ENCODE measurements at regions not wholly inside any gene's neighbourhood (a gene's known extent, or its start where the extent isn't known, plus 50 kb on each side); places are given as distances from the start of the nearest gene placed in this dataset.
A peak's percentile ranks its signal among the peaks of the same experiment; 100 is the strongest.

DNA sequence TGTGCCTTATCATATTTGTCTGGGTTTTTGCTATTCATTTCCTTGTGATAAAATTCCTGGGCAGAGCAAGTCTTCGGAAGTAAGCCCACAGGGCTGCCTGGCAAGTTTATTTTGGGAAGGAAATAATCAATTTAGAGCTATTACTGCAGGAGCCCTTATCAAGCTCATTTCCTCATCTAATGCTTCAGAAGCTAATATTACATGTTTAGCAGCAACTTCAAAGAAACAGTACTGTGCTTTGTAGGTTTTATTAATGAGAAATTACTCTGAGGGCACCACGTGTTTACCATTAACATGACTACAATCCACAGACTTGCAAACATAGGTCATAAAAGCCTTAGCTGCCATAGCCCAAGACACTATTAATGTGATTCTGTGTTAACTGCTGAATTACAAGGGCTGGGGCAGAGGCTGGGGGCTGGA is 540.0 kb downstream of the SPRY1 start:
- peak; percentile 30 for DNase-seq (ENCODE audit: low spot score)

- DNase-seq (ENCODE audit: low spot score) = no peak
Observed at GRCh38 chr4:123937581-123937980, 541.0 kb downstream of the SPRY1 start.

- DNase-seq (ENCODE audit: low spot score) = peak; percentile 11
Observed at GRCh38 chr4:123939621-123940020, 543.0 kb downstream of the SPRY1 start.

GRCh38 chr4:123940604-123941003 is 544.0 kb downstream of the SPRY1 start:
- DNase-seq (ENCODE audit: low spot score) = no peak

DNA sequence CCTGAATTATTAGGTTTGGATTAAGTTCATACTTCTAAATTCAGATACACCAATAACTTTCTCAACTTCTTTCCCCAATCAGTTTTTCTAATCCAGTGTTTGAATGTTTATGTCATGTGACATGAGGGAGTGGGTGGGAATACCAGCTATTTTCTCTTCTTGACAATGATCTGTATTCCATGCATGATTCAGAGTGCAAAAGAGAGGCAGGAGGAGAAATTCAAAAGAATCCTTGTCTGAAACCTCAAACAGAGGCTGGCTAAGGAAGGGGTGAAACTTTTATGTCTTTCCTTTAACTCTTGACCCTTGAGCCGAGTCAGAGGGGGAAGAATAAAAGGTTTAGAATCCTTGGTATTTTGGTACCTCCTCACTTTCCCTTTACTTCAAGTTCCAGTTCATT is 544.7 kb downstream of the SPRY1 start:
- DNase-seq (ENCODE audit: low spot score) = no peak

GRCh38 chr4:123943976-123944375 is 547.4 kb downstream of the SPRY1 start:
- no peak for DNase-seq (ENCODE audit: low spot score)

DNA sequence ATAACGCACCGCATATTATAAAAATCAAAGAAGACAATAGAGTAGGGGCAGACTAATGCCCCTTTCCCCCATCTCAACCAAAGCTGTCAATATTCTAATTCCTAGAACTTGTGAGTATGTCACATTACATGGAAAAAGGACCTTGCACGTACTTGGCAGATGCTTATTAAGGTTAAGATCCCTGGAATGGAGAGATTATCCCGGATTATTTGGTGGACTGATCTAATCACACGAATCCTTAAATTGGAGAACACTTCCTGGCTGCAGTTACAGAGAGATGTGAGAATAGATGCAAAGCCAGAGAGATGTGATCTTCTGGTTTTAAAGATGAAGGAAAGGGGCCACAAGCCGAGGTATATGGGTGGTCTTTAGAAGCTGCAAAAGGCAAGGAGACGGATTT is 548.7 kb downstream of the SPRY1 start:
- DNase-seq (ENCODE audit: low spot score) = no peak

DNA sequence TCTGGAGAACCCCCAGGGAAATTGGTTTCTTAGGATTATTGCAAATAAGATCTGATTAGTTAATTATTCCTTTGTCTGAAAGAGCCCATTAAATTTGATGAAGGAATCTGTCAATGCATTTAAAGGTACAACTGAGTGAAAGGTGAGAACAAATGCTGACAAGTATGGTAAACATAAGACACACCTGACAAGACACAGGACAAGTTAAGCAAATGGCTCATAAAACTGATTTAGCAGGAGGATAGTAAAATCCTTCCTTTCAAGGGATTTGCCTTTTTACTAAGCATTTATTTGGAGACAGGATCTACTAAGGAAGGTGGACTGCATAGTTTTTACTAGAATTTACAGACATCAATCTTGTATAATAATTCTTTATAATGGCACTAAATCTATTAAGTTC is 553.9 kb downstream of the SPRY1 start:
- no peak for DNase-seq (ENCODE audit: low spot score)

DNA sequence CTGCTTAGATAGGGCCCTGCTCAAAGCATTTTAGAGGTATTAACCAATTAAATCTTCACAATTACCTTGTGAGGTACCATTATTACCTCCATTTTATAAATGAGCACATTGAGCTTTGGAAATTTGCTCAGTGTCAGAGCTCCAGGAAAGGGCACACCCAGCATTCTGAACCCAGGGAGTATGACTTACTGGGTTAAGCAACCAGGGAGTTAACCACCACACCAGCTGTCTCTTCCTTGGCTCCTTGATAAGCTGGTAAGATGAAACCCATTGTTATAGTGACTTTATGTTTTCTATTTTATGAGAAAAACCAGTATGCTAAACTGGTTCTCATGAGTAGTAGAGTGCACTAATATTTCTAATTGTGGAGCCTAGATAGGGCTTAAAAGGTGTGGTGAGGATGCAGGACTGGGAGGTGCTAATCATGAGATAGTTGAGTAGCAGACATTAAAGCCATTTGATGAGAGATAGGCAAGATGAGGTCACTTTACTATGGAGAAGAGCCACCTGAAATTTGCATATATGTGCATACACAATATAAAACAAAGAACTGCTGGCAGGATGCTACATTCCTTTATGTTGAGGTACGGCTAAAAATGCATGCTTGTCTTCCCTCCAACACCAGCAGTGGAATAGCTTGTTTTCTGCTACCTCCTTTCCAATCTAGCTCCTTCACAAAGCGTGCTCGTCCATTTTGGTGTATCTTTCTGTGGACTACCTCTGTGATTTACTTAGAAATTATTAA is 556.1 kb downstream of the SPRY1 start:
- DNase-seq (ENCODE audit: low spot score) = no peak

- DNase-seq (ENCODE audit: low spot score) = no peak
Observed at GRCh38 chr4:123953566-123953965, 557.0 kb downstream of the SPRY1 start.

- DNase-seq (ENCODE audit: low spot score) = no peak
Observed at GRCh38 chr4:123954220-123954619, 557.6 kb downstream of the SPRY1 start.

GRCh38 chr4:123955167-123955800 is 558.7 kb downstream of the SPRY1 start:
- no peak for DNase-seq (ENCODE audit: low spot score)

DNA sequence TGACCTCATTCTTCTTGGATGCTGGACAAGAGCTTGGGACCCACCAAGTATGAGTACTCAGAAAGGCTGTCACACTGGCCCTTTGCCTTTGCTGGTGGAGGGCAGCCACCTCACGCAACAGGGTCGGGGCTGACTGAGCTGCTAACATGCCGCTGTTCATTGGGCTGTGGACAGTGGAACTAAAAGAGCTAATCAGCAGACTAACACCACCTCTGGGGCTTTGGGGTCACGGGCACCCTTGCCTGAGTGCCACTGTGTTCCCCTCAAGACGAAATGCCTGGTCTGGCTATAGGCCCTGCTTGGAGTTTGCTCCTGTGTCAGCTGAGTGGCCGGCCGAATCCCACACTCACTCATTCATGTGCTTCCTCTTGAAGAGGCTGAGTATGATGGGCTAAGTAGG is 559.6 kb downstream of the SPRY1 start:
- no peak for DNase-seq (ENCODE audit: low spot score)

GRCh38 chr4:123966990-123967769 is 570.6 kb downstream of the SPRY1 start:
- DNase-seq (ENCODE audit: low spot score) = no peak

DNA sequence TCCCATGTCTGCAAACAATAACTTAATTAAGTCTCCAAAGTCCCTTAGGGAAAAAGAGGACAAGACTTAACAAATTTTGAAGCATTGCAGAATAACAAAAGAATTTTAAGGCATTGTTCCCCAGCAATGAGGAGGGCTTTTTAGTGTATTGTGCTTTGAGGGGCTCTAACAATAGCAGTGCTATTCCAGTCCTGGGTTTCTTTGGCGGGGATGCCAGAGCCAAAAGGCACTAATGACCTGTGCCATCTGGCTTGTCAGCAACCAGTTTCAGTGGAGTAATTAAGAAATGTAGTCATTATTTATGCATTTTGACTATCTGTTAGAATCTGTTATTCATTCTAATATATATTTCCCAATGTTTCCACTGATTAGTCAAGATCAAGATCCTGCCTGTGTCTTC is 575.4 kb downstream of the SPRY1 start:
- no peak for DNase-seq (ENCODE audit: low spot score)

- no peak for DNase-seq (ENCODE audit: low spot score)
Observed at GRCh38 chr4:123974386-123975149, 578.0 kb downstream of the SPRY1 start.

DNA sequence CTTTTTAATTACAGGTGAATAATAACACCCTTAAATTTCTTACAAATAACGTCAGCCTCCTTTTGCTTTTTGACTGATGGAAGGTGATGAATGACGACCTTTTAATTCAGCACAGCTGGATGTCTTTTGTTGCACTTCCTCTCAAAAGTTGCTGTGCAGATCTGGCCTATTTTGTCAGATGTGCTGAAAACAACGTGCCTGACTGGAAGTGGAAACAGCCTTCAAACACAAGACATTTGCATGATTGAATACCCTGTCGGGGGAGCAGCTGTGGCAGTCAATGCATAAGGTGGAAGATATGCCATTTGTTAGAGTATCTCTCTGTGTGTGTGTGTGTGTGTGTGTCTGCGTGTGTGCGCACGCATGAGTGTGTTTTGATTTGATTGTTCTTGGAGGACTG is 579.7 kb downstream of the SPRY1 start:
- peak; percentile 8 for DNase-seq (ENCODE audit: low spot score)

DNA sequence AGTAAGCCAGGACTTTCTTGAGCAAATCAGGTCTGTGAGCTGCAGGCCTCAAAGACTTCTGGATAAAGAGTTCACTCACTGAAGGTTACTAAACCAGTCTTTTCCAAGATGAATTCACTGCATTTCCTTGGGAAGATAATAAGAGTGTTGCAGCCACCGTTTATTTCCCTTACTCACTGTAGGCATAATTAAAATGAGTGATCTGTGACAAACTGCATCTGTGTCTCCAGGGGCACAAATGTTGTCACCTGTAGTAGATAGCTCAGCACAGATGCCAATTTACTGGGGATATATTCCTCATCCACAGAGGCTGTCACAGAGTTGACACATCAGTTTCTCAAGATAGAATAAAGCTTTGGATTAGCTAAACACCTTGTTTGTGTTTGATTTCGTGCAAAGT is 580.2 kb downstream of the SPRY1 start:
- no peak for DNase-seq (ENCODE audit: low spot score)

GRCh38 chr4:123977641-123978081 is 581.1 kb downstream of the SPRY1 start:
- DNase-seq (ENCODE audit: low spot score) = no peak

DNA sequence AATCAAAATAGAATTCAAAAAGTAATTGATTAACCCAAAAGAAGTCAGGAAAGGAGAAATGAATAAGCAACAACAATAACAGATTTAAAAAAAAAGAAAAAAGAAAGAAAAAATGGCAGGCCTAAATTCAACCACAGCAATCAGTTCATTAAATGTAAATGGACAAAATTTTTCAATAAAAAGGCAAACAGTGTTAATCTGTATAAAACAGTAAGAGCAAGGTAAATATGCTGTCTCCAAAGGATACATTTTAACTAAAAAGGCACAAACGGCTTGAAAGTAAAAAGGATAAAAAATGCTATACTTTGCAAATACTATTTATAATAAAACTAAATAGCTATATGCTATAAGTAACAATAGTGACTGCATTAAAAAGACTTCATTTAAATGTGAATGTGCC is 582.0 kb downstream of the SPRY1 start:
- no peak for DNase-seq (ENCODE audit: low spot score)

DNA sequence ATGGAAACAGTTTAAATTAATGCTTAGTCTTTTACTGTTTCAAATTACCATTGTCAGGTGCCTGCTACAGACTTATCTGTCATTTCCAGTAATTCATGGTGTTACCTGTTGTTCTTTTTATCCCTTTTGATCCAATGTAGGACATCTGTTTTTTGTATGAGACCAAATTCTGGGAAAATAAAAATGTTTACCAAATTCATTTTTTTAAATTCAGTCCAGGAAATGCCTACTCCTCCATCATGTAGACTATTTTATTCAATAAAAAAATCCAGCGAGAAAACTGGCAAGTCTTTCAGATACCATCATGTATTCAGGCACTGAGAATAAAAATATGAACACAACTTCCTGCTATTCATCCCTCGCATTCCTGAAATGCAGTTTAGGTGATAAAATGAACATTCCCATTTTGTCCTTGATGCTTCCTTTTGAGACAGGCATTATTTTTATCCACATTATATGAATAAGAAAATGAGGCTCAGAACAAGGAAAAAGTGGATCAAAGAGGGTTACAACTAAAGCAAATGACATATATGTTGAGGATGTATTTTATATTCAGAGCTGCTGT is 584.2 kb downstream of the SPRY1 start:
- no peak for DNase-seq (ENCODE audit: low spot score)

GRCh38 chr4:123984886-123985285 is 588.3 kb downstream of the SPRY1 start:
- no peak for DNase-seq (ENCODE audit: low spot score)

All from umbilical cord (tissue), 1 donor.